ENCODE measurements at regions not wholly inside any gene's neighbourhood (a gene's known extent, or its start where the extent isn't known, plus 50 kb on each side); places are given as distances from the start of the nearest gene placed in this dataset.

GRCh38 chr2:88842656-88843460 is 151.4 kb downstream of the RPIA start:
- Histone ChIP-seq H3K9me3 (replicated peaks) (no peaks in the 10 kb centered on the region), H3K36me3 (no peaks in the 10 kb centered on the region), H3K4me3 (no peak overlapping the region), H3K27me3 (peaks cover under 1% of the 10 kb centered on the region; the same call in 1 of the 2 replicates), H3K27ac (no peak overlapping the region), H3K4me1 (no peaks in the 10 kb centered on the region)
- DNase-seq = no peak

- Histone ChIP-seq H3K4me1 (no peaks in the 10 kb centered on the region), H3K9me3 (replicated peaks) (no peaks in the 10 kb centered on the region), H3K4me3 (no peak overlapping the region), H3K36me3 (no peaks in the 10 kb centered on the region), H3K27me3 (no peaks in the 10 kb centered on the region), H3K27ac (no peak overlapping the region)
- no peak for DNase-seq
Observed at GRCh38 chr2:88843651-88844050, 152.2 kb downstream of the RPIA start.

GRCh38 chr2:88844960-88845359 is 153.5 kb downstream of the RPIA start:
- DNase-seq = no peak
- Histone ChIP-seq H3K4me3 (no peak overlapping the region), H3K4me1 (no peaks in the 10 kb centered on the region), H3K36me3 (no peaks in the 10 kb centered on the region), H3K27me3 (no peaks in the 10 kb centered on the region), H3K9me3 (replicated peaks) (no peaks in the 10 kb centered on the region), H3K27ac (no peak overlapping the region)

- Histone ChIP-seq H3K27ac (no peak overlapping the region), H3K4me1 (no peaks in the 10 kb centered on the region), H3K27me3 (peaks cover 5% of the 10 kb centered on the region), H3K36me3 (no peaks in the 10 kb centered on the region), H3K9me3 (replicated peaks) (no peaks in the 10 kb centered on the region), H3K4me3 (no peak overlapping the region)
- DNase-seq = no peak
Observed at GRCh38 chr2:88845772-88846661, 154.5 kb downstream of the RPIA start.

- Histone ChIP-seq H3K9me3 (replicated peaks) (no peaks in the 10 kb centered on the region), H3K27me3 (peaks cover 5% of the 10 kb centered on the region), H3K27ac (no peak overlapping the region), H3K36me3 (no peaks in the 10 kb centered on the region), H3K4me1 (peaks cover 5% of the 10 kb centered on the region), H3K4me3 (no peak overlapping the region)
- DNase-seq = peak in 1 of 2 experiments; percentile 20
Observed at GRCh38 chr2:88852753-88853402, 161.4 kb downstream of the RPIA start.

- no peak for DNase-seq
- no peaks in the 10 kb centered on the region for H3K36me3 ChIP-seq
- peaks cover 5% of the 10 kb centered on the region for H3K27me3 ChIP-seq
- no peak overlapping the region for H3K4me3 ChIP-seq
- H3K27ac ChIP-seq = no peak overlapping the region
- no peaks in the 10 kb centered on the region for H3K9me3 ChIP-seq (replicated peaks)
- peaks cover 9% of the 10 kb centered on the region for H3K4me1 ChIP-seq
Observed at GRCh38 chr2:88853403-88853790, 161.9 kb downstream of the RPIA start.

- no peaks in the 10 kb centered on the region for H3K9me3 ChIP-seq (replicated peaks)
- no peaks in the 10 kb centered on the region for H3K36me3 ChIP-seq
- DNase-seq = no peak
- H3K27ac ChIP-seq = no peak overlapping the region
- peaks cover 9% of the 10 kb centered on the region for H3K4me1 ChIP-seq
- peaks cover 5% of the 10 kb centered on the region for H3K27me3 ChIP-seq
- no peak overlapping the region for H3K4me3 ChIP-seq
Observed at GRCh38 chr2:88854528-88854927, 163.1 kb downstream of the RPIA start.

GRCh38 chr2:88855620-88856408 is 164.3 kb downstream of the RPIA start:
- Histone ChIP-seq H3K4me1 (peaks cover 9% of the 10 kb centered on the region), H3K27me3 (peaks cover under 1% of the 10 kb centered on the region), H3K9me3 (replicated peaks) (no peaks in the 10 kb centered on the region), H3K36me3 (no peaks in the 10 kb centered on the region), H3K27ac (no peak overlapping the region), H3K4me3 (no peak overlapping the region)
- no peak for DNase-seq

GRCh38 chr2:88856409-88857135 is 165.1 kb downstream of the RPIA start:
- no peaks in the 10 kb centered on the region for H3K27me3 ChIP-seq
- H3K4me3 ChIP-seq = no peak overlapping the region
- H3K4me1 ChIP-seq = peaks cover 9% of the 10 kb centered on the region
- H3K36me3 ChIP-seq = no peaks in the 10 kb centered on the region
- H3K27ac ChIP-seq = no peak overlapping the region
- no peak for DNase-seq
- no peaks in the 10 kb centered on the region for H3K9me3 ChIP-seq (replicated peaks)

- Histone ChIP-seq H3K9me3 (replicated peaks) (no peaks in the 10 kb centered on the region), H3K4me3 (no peak overlapping the region), H3K27me3 (no peaks in the 10 kb centered on the region)
Observed at GRCh38 chr2:88857274-88857741, 165.8 kb downstream of the RPIA start.

GRCh38 chr2:88857951-88858411 is 166.5 kb downstream of the RPIA start:
- no peak overlapping the region for H3K27ac ChIP-seq
- no peaks in the 10 kb centered on the region for H3K9me3 ChIP-seq (replicated peaks)
- peak; percentile 77 to 86 for DNase-seq
- H3K36me3 ChIP-seq = no peaks in the 10 kb centered on the region
- no peak overlapping the region for H3K4me3 ChIP-seq
- H3K4me1 ChIP-seq = peaks cover 9% of the 10 kb centered on the region
- no peaks in the 10 kb centered on the region for H3K27me3 ChIP-seq

More at GRCh38 chr2:88857274-88857741, 165.8 kb downstream of the RPIA start:
- Histone ChIP-seq H3K36me3 (no peaks in the 10 kb centered on the region), H3K27ac (no peak overlapping the region), H3K4me1 (peaks cover 9% of the 10 kb centered on the region)
- DNase-seq = no peak

- Histone ChIP-seq H3K4me3 (no peak overlapping the region), H3K27ac (no peak overlapping the region), H3K36me3 (no peaks in the 10 kb centered on the region), H3K9me3 (replicated peaks) (no peaks in the 10 kb centered on the region), H3K27me3 (no peaks in the 10 kb centered on the region), H3K4me1 (peaks cover 9% of the 10 kb centered on the region)
- DNase-seq = no peak
Observed at GRCh38 chr2:88859461-88859860, 168.0 kb downstream of the RPIA start.

GRCh38 chr2:88860421-88861075 is 169.1 kb downstream of the RPIA start:
- Histone ChIP-seq H3K4me3 (no peak overlapping the region), H3K4me1 (peaks cover 9% of the 10 kb centered on the region), H3K27ac (no peak overlapping the region), H3K36me3 (no peaks in the 10 kb centered on the region), H3K9me3 (replicated peaks) (no peaks in the 10 kb centered on the region), H3K27me3 (no peaks in the 10 kb centered on the region)
- DNase-seq = no peak
